ENCODE measurements at regions not wholly inside any gene's neighbourhood (a gene's known extent, or its start where the extent isn't known, plus 50 kb on each side); places are given as distances from the start of the nearest gene placed in this dataset.

DNA sequence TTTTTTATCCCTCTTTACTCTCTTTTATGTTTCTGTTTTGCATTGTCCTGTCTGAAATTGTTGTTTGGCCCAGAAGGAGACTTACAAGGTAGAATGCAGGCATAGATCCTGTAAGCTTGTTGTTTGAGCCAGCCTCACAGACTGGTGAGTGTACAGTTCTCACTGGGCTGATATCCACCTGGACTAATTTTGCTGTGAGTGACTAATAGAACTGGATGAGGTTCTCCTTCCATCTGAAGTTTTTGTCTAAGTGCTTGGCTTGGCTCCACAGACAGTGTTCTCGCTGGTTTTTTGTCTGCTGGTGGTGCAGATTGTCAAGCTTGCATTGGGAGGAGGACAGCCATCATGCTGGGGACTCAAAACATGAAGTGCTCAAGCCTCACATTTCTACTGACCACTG, 495.7 kb downstream of the TSN start (continued):
- TF ChIP-seq MAFK (IDR thresholded peaks at IDR 0.05; ENCODE audit: low read depth, low read length) = no peak

DNA sequence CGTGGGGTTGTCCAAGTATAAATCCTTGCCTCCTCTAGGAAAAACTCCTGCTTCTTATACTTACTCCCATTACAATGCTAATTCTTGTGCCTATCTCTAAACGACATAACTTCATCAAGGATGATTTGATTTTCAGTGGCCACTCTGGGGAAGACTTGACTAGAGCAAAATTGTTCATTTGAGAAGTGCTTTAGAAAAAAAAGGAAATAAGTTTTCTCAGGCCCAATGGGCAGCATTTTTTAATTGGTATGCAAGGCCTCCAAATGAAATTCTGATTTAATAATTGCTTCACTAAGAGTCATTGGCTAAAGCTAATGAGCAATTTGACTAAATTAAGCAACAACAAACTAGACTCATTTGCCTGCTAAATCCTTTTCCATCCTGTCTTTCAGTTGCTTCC, 496.1 kb downstream of the TSN start:
- H3K23ac ChIP-seq (ENCODE audit: insufficient read length) = no peak overlapping the region
- no peak overlapping the region for H2BK12ac ChIP-seq (ENCODE audit: low read depth, low read length)
- H2BK120ac ChIP-seq (replicated peaks; ENCODE audit: low read depth, low read length) = no peak overlapping the region
- H3K4me2 ChIP-seq (ENCODE audit: insufficient read depth in 1 of 2, low read depth in 2 of 2, low read length in 2 of 2) = no peak overlapping the region
- H2BK15ac ChIP-seq (ENCODE audit: low read length) = no peak overlapping the region
- POLR2A ChIA-PET (ENCODE audit: partially characterized antibody) = no interaction called here
- H4K91ac ChIP-seq (replicated peaks; ENCODE audit: insufficient read length, low read length) = no peak overlapping the region
- H2AK5ac ChIP-seq (ENCODE audit: low read depth, low read length) = no peak overlapping the region
- H3K14ac ChIP-seq (ENCODE audit: insufficient read length) = no peak overlapping the region
- DNase-seq (ENCODE audit: low read depth in 1 of 2, low spot score in 2 of 2) = no peak
- H3K4me1 ChIP-seq (replicated peaks in 1 of 4; ENCODE audit: control insufficient read depth in 3 of 4, insufficient read depth in 4 of 4, low read length in 3 of 4) = no peaks in the 10 kb centered on the region
- H3K79me2 ChIP-seq (ENCODE audit: control insufficient read depth in 1 of 2, insufficient read depth in 2 of 2, low read length in 2 of 2) = no peaks in the 10 kb centered on the region
- CTCF ChIA-PET (ENCODE audit: partially characterized antibody) = interaction anchor here (0.6 kb wide), 1 partner anchor 696 kb away, joined by 3 read pairs; no protein-coding TSS in a partner anchor
- H3K56ac ChIP-seq (replicated peaks; ENCODE audit: insufficient read length, low read depth, low read length) = no peak overlapping the region
- H3K4ac ChIP-seq (replicated peaks; ENCODE audit: insufficient read length, low read depth, low read length) = no peak overlapping the region
- H3K23me2 ChIP-seq (ENCODE audit: low read depth, low read length) = no peaks in the 10 kb centered on the region
- H3K27me3 ChIP-seq (replicated peaks in 1 of 4; ENCODE audit: control insufficient read depth in 3 of 4, extremely low read depth in 1 of 4, insufficient read depth in 3 of 4, low read length in 3 of 4) = no peaks in the 10 kb centered on the region
- 81% methylated on average over 2 of the region's 2 CpGs; no CpG with 5 or more reads in 1 of the 2 experiments for WGBS, 2 experiments (ENCODE audit: extremely low coverage in 1 of 2, insufficient coverage in 1 of 2, insufficient read length in 1 of 2, insufficient replicate concordance in 2 of 2, low coverage in 1 of 2, low lambda C conversion rate in 2 of 2, missing lambda C conversion rate in 1 of 2)
- no peaks in the 10 kb centered on the region for H3K79me1 ChIP-seq (ENCODE audit: low read depth, low read length)
- H3K9me3 ChIP-seq (ENCODE audit: insufficient read depth in 2 of 2, low read depth in 1 of 2, low read length in 1 of 2) = no peaks in the 10 kb centered on the region
- no peak overlapping the region for H3K4me3 ChIP-seq (ENCODE audit: extremely low read depth in 1 of 4, insufficient read depth in 2 of 4, low read depth in 3 of 4, low read length in 4 of 4)
- H4K20me1 ChIP-seq (replicated peaks in 1 of 2; ENCODE audit: control insufficient read depth in 1 of 2, insufficient read depth in 2 of 2, low read length in 2 of 2) = no peaks in the 10 kb centered on the region
- no peak overlapping the region for H2AFZ ChIP-seq (ENCODE audit: low read length)
- no peak for TF ChIP-seq NANOG (IDR thresholded peaks at IDR 0.05; ENCODE audit: insufficient read depth, low read depth, low read length, poor library complexity, severe bottlenecking)
- TF ChIP-seq CHD1 (IDR thresholded peaks at IDR 0.05; ENCODE audit: low read depth, low read length) = no peak
- TF ChIP-seq JUN (IDR thresholded peaks at IDR 0.05; ENCODE audit: low read depth, low read length) = no peak
- TF ChIP-seq, protein P1, sequence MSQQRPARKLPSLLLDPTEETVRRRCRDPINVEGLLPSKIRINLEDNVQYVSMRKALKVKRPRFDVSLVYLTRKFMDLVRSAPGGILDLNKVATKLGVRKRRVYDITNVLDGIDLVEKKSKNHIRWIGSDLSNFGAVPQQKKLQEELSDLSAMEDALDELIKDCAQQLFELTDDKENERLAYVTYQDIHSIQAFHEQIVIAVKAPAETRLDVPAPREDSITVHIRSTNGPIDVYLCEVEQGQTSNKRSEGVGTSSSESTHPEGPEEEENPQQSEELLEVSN (IDR thresholded peaks at IDR 0.05) = no peak
- no peak for TF ChIP-seq RFX5 (IDR thresholded peaks at IDR 0.05; ENCODE audit: borderline replicate concordance, low read depth, low read length)
- no peak for TF ChIP-seq TCF12 (IDR thresholded peaks at IDR 0.05; ENCODE audit: low read depth, low read length)
- no peak for TF ChIP-seq PHF8 (conservative IDR thresholded peaks at IDR 0.05; ENCODE audit: low read depth, low read length)
- TF ChIP-seq, protein P2, sequence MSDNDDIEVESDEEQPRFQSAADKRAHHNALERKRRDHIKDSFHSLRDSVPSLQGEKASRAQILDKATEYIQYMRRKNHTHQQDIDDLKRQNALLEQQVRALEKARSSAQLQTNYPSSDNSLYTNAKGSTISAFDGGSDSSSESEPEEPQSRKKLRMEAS (IDR thresholded peaks at IDR 0.05) = no peak
- TF ChIP-seq POLR2AphosphoS5 (IDR thresholded peaks at IDR 0.05; ENCODE audit: low read depth, low read length) = no peak
- TF ChIP-seq ATF3 (IDR thresholded peaks at IDR 0.05; ENCODE audit: insufficient read depth, low read depth, low read length) = no peak
- H4K5ac ChIP-seq (ENCODE audit: insufficient read length, low read depth, low read length) = no peak overlapping the region
- no peak overlapping the region for H3K9ac ChIP-seq (replicated peaks in 1 of 4; ENCODE audit: extremely low read depth in 1 of 4, low read depth in 3 of 4, low read length in 3 of 4)
- no peak overlapping the region for H2BK5ac ChIP-seq (ENCODE audit: low read depth, low read length)
- H4K8ac ChIP-seq (ENCODE audit: extremely low read depth, insufficient read depth, low read length) = no peak overlapping the region
- no peak overlapping the region for H3K18ac ChIP-seq (ENCODE audit: extremely low read depth, low read length)
- FAIRE-seq = no peak
- H3K36me3 ChIP-seq (ENCODE audit: control insufficient read depth in 2 of 4, insufficient read depth in 4 of 4, low read length in 3 of 4) = no peaks in the 10 kb centered on the region
- no peak overlapping the region for H2BK20ac ChIP-seq (ENCODE audit: low read length)
- H3K27ac ChIP-seq (ENCODE audit: low read depth, low read length) = no peak overlapping the region
